ENCODE measurements at regions not wholly inside any gene's neighbourhood (a gene's known extent, or its start where the extent isn't known, plus 50 kb on each side); places are given as distances from the start of the nearest gene placed in this dataset.

- no peak for DNase-seq
These were observed 869.2 kb upstream of the GCFC2 start for GRCh38 chr2:76579911-76580310.

- DNase-seq, result no peak
These were observed 862.3 kb upstream of the GCFC2 start for GRCh38 chr2:76572981-76573380.

- DNase-seq, result no peak
These were observed 859.1 kb upstream of the GCFC2 start for GRCh38 chr2:76569819-76570218.

- DNase-seq, result no peak
These were observed 856.8 kb upstream of the GCFC2 start for GRCh38 chr2:76567478-76567877.

GRCh38 chr2:76564734-76565133 is 854.0 kb upstream of the GCFC2 start:
- DNase-seq, result no peak

- peak in 13 of 56 donors; percentile 1 to 49 (median 8) for DNase-seq
These were observed 853.0 kb upstream of the GCFC2 start for GRCh38 chr2:76563730-76564129.

GRCh38 chr2:76558157-76558556 is 847.4 kb upstream of the GCFC2 start:
- no peak for DNase-seq

GRCh38 chr2:76556018-76556417 is 845.3 kb upstream of the GCFC2 start:
- no peak for DNase-seq

- DNase-seq, result no peak
These were observed 835.5 kb upstream of the GCFC2 start for GRCh38 chr2:76546207-76546606.

- DNase-seq, result no peak
These were observed 834.2 kb upstream of the GCFC2 start for GRCh38 chr2:76544901-76545300.

GRCh38 chr2:76517574-76517909 is 806.8 kb upstream of the GCFC2 start:
- no peak for DNase-seq

GRCh38 chr2:76516861-76517573 is 806.3 kb upstream of the GCFC2 start:
- DNase-seq, result no peak

- no peak for DNase-seq
These were observed 801.6 kb upstream of the GCFC2 start for GRCh38 chr2:76512201-76512820.

GRCh38 chr2:76506538-76506937 is 795.8 kb upstream of the GCFC2 start:
- DNase-seq, result no peak

GRCh38 chr2:76501641-76502040 is 790.9 kb upstream of the GCFC2 start:
- no peak for DNase-seq

GRCh38 chr2:76498360-76498759 is 787.6 kb upstream of the GCFC2 start:
- DNase-seq, result no peak

GRCh38 chr2:76491503-76491902 is 780.8 kb upstream of the GCFC2 start:
- no peak for DNase-seq

- no peak for DNase-seq
These were observed 767.7 kb upstream of the GCFC2 start for GRCh38 chr2:76478266-76479035.

GRCh38 chr2:76472946-76473345 is 762.2 kb upstream of the GCFC2 start:
- no peak for DNase-seq

- no peak for DNase-seq
These were observed 758.4 kb upstream of the GCFC2 start for GRCh38 chr2:76469066-76469465.

- no peak for DNase-seq
These were observed 756.6 kb upstream of the GCFC2 start for GRCh38 chr2:76467326-76467725.

GRCh38 chr2:76464310-76464709 is 753.6 kb upstream of the GCFC2 start:
- DNase-seq, result no peak

- no peak for DNase-seq
These were observed 750.7 kb upstream of the GCFC2 start for GRCh38 chr2:76461431-76461830.
